Esophagus muscularis mucosa (tissue), 4 donors: ENCODE measurements at regions not wholly inside any gene's neighbourhood (a gene's known extent, or its start where the extent isn't known, plus 50 kb on each side); places are given as distances from the start of the nearest gene placed in this dataset.

Experiments used
- CTCF ChIP-seq, 3 experiments: fragments of 200-600 bp in 2 of 3; fragments of 450-650 bp in 1 of 3; sonication (generic) in 2 of 3; IDR thresholded peaks; one replicate each; pipeline ENCODE4 v1.5.1; 2017 to 2019; ENCODE audit warnings: antibody characterized with exemption in 3 of 3, mild to moderate bottlenecking in 2 of 3, moderate library complexity in 1 of 3
- EP300 ChIP-seq: sonication (generic); formaldehyde crosslinking; IDR thresholded peaks from one replicate; pipeline ENCODE4 v1.6.1; 2017; ENCODE audit warnings: antibody characterized with exemption
- POLR2A ChIP-seq: fragments of 450-650 bp; IDR thresholded peaks from one replicate; pipeline ENCODE4 v1.6.1; 2017; ENCODE audit warnings: antibody characterized with exemption, moderate library complexity, mild to moderate bottlenecking, low read depth
- POLR2AphosphoS5 ChIP-seq, 2 donors: sonication (generic); formaldehyde crosslinking; IDR thresholded peaks; one replicate each; pipeline ENCODE4 v1.6.1; 2017; ENCODE audit warnings: antibody characterized with exemption in 2 of 2

GRCh38 chr12:24045816-24046257 lies 96.4 kb upstream of the SOX5 start:
- no peak for TF ChIP-seq POLR2A
- TF ChIP-seq CTCF (IDR thresholded peaks at IDR 0.05): no peak
- TF ChIP-seq POLR2AphosphoS5 (IDR thresholded peaks at IDR 0.05): no peak
- TF ChIP-seq EP300: no peak
